Thoracic aorta (tissue), 2 donors: ENCODE measurements at regions not wholly inside any gene's neighbourhood (a gene's known extent, or its start where the extent isn't known, plus 50 kb on each side); places are given as distances from the start of the nearest gene placed in this dataset.

Source experiments
- ATAC-seq: fragments of 150-250 bp; one replicate; pipeline ENCODE4 v1.8.0; 2017; ENCODE audit warnings: low read depth; ENCODE audit not compliant: insufficient number of reproducible peaks, low FRiP score
- DNase-seq: peaks from one replicate; pipeline ENCODE4 v3.0.0-alpha.2; 2020; ENCODE audit warnings: low spot score
- H3K27ac ChIP-seq, 2 donors: fragments of 200-600 bp; sonication (generic); 1 replicate in 1 of 2; 2 replicates in 1 of 2; pipeline ENCODE4 v1.5.1; 2016; ENCODE audit warnings: mild to moderate bottlenecking in 2 of 2, moderate library complexity in 2 of 2
- H3K27me3 ChIP-seq: fragments of 200-600 bp; sonication (generic); replicated peaks from 2 replicates; pipeline ENCODE4 v1.6.0; 2016; ENCODE audit warnings: mild to moderate bottlenecking; ENCODE audit not compliant: insufficient read depth
- H3K36me3 ChIP-seq: fragments of 200-600 bp; sonication (generic); one replicate; pipeline ENCODE4 v1.5.1; 2016
- H3K4me1 ChIP-seq, 2 donors: fragments of 200-600 bp; sonication (generic); 1 replicate in 1 of 2; 2 replicates in 1 of 2; pipeline versions ENCODE4 v1.5.1 to v1.6.0; 2016; ENCODE audit warnings: low read depth in 2 of 2, mild to moderate bottlenecking in 1 of 2; ENCODE audit not compliant: control insufficient read depth in 1 of 2
- H3K4me3 ChIP-seq: fragments of 200-600 bp; sonication (generic); 2 replicates; pipeline ENCODE4 v1.5.1; 2016; ENCODE audit warnings: mild to moderate bottlenecking
- H3K9me3 ChIP-seq: fragments of 200-600 bp; sonication (generic); 2 replicates; pipeline ENCODE4 v1.5.1; 2016
- TF ChIP-seq, protein P1 (sequence below): fragments of 200-600 bp; sonication (generic); IDR thresholded peaks from one replicate; pipeline ENCODE4 v1.5.1; 2019; ENCODE audit warnings: antibody characterized with exemption

DNA sequence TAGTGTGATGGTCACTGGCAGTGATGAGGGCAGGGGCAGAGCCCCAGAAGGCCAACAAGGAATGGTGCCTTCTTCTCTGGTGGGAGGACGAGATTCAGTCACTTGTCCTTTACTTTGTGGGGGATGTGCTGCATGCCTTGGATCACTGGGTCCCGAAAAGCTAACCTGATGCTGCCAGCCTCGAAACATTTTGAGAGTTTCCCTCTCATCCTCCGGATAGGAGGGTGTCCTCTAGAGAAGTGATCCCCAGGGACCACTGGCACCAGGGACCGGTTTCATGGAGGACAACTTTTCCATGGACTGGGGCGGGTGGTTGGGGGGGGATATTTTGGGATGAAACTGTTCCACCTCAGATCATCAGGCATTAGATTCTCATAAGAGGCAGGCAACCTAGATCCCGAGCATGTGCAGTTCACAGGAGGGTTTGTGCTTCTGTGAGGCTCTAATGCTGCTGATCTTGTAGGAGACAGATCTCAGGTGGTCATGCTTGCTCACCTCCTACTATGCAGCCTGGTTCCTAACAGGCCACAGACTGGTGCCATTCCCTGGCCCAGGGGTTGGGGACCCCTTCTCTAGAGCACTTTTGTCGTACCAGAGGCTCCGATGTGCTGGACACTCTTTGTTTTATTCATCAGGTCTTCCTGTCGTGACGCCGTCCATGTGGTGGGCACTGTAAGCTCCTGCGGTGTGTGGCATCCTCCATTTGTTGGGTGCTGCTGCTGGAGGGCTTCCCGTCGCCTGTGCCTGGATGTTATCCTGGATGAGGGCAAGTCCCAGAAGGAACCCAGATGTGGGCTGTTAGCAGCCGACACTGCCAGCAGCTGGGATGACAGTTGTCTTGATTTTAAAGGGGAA, 68.5 kb upstream of the HDAC4 start:
- H3K27me3 ChIP-seq, result no peaks in the 10 kb centered on the region
- no peak overlapping the region for H3K27ac ChIP-seq
- no peaks in the 10 kb centered on the region for H3K36me3 ChIP-seq
- DNase-seq (no peak), ATAC-seq (no peak)
- no peak overlapping the region for H3K4me3 ChIP-seq
- TF ChIP-seq, protein P1, sequence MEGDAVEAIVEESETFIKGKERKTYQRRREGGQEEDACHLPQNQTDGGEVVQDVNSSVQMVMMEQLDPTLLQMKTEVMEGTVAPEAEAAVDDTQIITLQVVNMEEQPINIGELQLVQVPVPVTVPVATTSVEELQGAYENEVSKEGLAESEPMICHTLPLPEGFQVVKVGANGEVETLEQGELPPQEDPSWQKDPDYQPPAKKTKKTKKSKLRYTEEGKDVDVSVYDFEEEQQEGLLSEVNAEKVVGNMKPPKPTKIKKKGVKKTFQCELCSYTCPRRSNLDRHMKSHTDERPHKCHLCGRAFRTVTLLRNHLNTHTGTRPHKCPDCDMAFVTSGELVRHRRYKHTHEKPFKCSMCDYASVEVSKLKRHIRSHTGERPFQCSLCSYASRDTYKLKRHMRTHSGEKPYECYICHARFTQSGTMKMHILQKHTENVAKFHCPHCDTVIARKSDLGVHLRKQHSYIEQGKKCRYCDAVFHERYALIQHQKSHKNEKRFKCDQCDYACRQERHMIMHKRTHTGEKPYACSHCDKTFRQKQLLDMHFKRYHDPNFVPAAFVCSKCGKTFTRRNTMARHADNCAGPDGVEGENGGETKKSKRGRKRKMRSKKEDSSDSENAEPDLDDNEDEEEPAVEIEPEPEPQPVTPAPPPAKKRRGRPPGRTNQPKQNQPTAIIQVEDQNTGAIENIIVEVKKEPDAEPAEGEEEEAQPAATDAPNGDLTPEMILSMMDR, result no peak
- peaks cover 0 to 12% of the 10 kb centered on the region in 2 donors for H3K4me1 ChIP-seq
- no peaks in the 10 kb centered on the region for H3K9me3 ChIP-seq

GRCh38 chr2:239468491-239469105, 67.8 kb upstream of the HDAC4 start:
- ATAC-seq, result no peak

DNA sequence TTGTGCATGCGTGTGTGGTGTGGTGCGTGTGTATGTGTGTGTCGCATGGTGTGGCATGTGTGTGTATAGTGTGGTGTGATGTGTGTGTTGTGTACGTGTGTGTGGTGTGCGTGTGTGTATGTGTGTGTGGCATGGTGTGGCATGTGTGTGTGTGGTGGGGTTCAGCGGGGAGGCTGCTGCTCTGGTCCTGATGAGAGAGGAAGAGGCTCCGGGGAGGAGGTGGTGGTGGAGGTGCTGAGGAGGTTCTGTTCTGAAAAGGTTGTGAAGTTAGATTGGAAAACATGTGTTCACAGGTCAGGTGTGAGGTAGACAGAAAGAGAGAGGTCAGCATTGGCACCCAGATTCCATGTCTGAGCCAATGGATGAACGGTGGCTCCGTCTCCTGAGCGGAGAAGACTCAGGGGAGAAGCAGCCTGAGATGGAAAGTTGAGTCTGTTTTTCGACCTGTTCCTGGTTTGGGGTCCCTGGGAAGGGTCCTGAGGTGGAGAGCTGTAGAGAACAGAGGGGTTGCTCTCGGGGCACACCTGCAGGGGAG, 67.2 kb upstream of the HDAC4 start:
- H3K27ac ChIP-seq, result no peak overlapping the region
- no peak overlapping the region for H3K4me3 ChIP-seq
- peaks cover 0 to 12% of the 10 kb centered on the region in 2 donors for H3K4me1 ChIP-seq
- H3K27me3 ChIP-seq, result no peaks in the 10 kb centered on the region
- ATAC-seq (no peak), DNase-seq (no peak)
- no peaks in the 10 kb centered on the region for H3K36me3 ChIP-seq
- no peaks in the 10 kb centered on the region for H3K9me3 ChIP-seq
- TF ChIP-seq, protein P1, result no peak

More at GRCh38 chr2:239468491-239469105, 67.8 kb upstream of the HDAC4 start:
- no peaks in the 10 kb centered on the region for H3K27me3 ChIP-seq
- H3K9me3 ChIP-seq, result no peaks in the 10 kb centered on the region
- no peak overlapping the region for H3K27ac ChIP-seq
- H3K4me1 ChIP-seq, result peaks cover 0 to 12% of the 10 kb centered on the region in 2 donors
- DNase-seq, result no peak
- TF ChIP-seq, protein P1, result no peak
- no peaks in the 10 kb centered on the region for H3K36me3 ChIP-seq
- no peak overlapping the region for H3K4me3 ChIP-seq

GRCh38 chr2:239467281-239467955, 66.6 kb upstream of the HDAC4 start:
- H3K36me3 ChIP-seq, result no peaks in the 10 kb centered on the region
- ATAC-seq (no peak), DNase-seq (no peak)
- TF ChIP-seq, protein P1, result no peak
- no peaks in the 10 kb centered on the region for H3K9me3 ChIP-seq
- H3K4me1 ChIP-seq, result peaks cover 0 to 12% of the 10 kb centered on the region in 2 donors
- no peak overlapping the region for H3K4me3 ChIP-seq
- H3K27me3 ChIP-seq, result no peaks in the 10 kb centered on the region
- H3K27ac ChIP-seq, result no peak overlapping the region

DNA sequence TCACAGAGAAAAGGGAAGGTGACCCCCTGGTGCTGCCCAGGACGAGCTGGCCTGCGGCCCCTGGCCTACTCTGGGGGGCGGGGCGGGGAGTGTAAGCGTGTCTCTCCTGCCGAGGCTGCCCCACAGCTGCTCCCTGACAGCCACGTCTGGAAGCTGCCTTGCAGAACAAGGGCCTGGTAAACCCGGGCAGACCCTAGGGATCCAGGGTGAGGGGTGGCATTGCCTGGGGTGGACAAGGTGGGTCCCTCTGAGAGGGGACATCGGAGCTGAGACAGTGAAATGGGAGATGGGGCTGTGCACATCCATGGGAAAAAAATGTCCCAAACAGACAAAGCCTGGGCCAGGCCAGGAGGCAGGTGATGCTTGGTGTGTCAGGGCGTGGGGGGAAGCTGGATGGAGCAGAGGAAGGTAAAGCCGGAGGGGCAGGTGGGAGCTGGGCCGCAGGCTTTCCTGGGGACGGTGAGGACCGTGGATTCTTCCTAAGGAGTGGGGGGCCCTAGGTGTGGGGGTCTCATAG, 66.0 kb upstream of the HDAC4 start:
- TF ChIP-seq, protein P1, result no peak
- Histone ChIP-seq H3K27me3 (no peaks in the 10 kb centered on the region), H3K27ac (no peak overlapping the region), H3K4me3 (no peak overlapping the region), H3K9me3 (no peaks in the 10 kb centered on the region), H3K36me3 (no peaks in the 10 kb centered on the region), H3K4me1 (peaks cover 0 to 12% of the 10 kb centered on the region in 2 donors)
- no peak for DNase-seq
- no peak for ATAC-seq
